Esophagus squamous epithelium (tissue), 4 donors: ENCODE measurements at regions not wholly inside any gene's neighbourhood (a gene's known extent, or its start where the extent isn't known, plus 50 kb on each side); places are given as distances from the start of the nearest gene placed in this dataset.

Experiments
- CTCF ChIP-seq, 6 experiments: fragments of 450-650 bp in 4 of 6; fragments of 200-600 bp in 2 of 6; sonication (generic) in 2 of 6; IDR thresholded peaks; one replicate each; pipeline ENCODE4 v1.5.1; 2016 to 2019; ENCODE audit warnings: antibody characterized with exemption in 6 of 6, mild to moderate bottlenecking in 4 of 6, moderate library complexity in 4 of 6
- POLR2A ChIP-seq, 4 donors: fragments of 450-650 bp; IDR thresholded peaks; one replicate each; pipeline ENCODE4 v1.6.1; 2017; ENCODE audit warnings: antibody characterized with exemption in 4 of 4, mild to moderate bottlenecking in 4 of 4, moderate library complexity in 3 of 4

- TF ChIP-seq CTCF (IDR thresholded peaks at IDR 0.05) (no peak), POLR2A (IDR thresholded peaks at IDR 0.05) (no peak)
Measured at GRCh38 chr10:62528441-62528840, 154.3 kb downstream of the ZNF365 start.
